Smooth muscle cell of the brain vasculature (primary cell): ENCODE measurements at regions not wholly inside any gene's neighbourhood (a gene's known extent, or its start where the extent isn't known, plus 50 kb on each side); places are given as distances from the start of the nearest gene placed in this dataset.
"Not testable (repeated sequence)": the region's sequence is repeated elsewhere in the genome, so short reads cannot be mapped to it uniquely, and the experiment has no call there.

ENCODE experiments used
- DNase-seq: peaks from one replicate; pipeline ENCODE4 v3.0.0-alpha.2; 2012; ENCODE audit warnings: low read depth, low spot score

DNA sequence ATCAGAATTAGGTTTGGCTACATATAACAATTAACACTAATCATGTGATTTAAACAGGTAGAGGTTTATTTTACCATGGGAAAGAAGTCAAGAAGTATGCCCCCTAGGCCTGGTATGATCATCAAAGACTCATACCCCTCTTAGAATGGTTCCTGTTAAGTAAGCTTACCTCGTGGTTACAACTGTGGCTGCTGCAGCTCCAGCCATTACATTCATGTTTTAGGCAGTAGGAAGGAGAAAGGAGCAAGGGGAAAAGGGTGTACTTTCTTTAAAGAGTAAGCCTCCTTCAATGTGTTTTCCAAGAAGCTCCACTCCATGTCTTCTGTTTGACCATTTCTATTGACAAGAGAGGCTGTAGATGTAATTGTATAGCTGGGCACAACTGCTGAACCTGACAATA is 94.9 kb upstream of the GATB start:
- DNase-seq = no peak

DNA sequence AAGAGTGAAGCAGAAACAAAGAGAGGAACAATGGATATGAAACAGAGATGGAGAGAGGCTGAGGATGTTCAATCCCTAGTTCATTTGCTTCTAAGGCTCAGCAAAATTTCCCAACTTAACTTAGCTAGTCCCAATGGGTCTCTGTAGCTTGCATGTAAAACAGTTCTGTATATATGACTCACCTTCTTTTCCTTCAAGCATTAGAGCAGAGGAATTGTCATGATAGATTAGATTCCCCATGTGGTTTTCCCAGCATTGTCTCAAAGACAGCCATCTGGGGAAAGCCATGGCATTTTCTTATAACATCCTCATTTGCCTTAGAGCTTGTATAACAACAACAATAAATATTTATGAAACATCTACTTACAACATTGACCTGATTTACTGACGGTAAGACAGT is 93.9 kb upstream of the GATB start:
- DNase-seq = no peak

DNA sequence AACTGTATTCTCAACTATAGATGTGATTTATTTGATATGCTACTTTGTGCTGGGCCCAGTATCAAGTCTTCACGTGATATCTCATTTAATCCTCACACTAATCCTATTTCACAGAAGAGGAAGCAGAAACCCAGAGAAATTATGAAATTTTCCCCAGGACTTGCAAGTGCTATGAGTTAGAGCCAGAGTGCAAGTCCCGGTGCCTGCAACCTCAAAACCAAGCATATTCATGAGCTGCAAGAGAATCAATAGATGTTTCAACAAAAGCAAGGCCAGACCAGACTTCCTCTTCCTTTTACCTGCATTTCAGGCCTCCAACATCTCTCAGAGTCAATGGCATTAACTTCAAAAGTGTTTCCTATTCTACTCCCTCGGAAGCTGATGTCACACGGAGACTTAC is 92.2 kb upstream of the GATB start:
- DNase-seq = no peak

DNA sequence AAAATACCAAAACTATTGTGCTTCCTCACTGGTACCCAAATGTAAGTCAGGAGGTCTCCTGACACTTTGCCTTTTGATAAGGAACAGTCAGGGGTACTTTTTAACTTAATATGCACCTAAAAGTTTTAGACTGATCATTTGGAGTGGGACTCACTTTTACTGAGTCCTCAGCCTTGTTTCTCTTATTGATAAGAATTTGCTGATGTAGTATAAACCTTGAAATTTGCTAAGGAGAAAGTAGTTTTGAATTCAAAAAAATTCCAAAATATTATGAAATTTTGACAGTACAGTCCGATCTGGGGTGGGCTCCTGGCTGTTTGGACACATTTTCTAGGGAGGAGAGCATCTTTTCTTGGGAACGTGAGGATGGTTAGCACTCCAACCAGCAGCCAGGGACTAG is 91.4 kb upstream of the GATB start:
- DNase-seq = no peak

DNA sequence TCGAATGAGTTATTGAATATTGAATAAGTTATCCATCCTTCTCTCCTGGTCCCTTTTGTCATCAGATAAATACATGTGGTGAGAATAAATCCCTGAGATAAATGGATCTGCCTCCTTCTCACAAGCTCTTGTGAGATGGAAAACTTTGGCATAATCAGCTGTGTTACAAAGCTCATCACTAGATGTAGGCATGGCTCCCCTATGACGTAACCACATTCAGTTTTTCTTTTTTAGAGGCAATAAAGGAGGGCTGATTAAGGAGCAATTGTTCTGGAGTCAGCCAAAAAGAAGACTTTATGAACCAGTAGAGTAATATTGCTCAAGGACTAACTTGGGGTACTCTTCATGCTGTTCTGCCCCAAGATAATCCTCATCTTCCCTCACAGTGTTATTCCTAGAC is 90.5 kb upstream of the GATB start:
- no peak for DNase-seq

DNA sequence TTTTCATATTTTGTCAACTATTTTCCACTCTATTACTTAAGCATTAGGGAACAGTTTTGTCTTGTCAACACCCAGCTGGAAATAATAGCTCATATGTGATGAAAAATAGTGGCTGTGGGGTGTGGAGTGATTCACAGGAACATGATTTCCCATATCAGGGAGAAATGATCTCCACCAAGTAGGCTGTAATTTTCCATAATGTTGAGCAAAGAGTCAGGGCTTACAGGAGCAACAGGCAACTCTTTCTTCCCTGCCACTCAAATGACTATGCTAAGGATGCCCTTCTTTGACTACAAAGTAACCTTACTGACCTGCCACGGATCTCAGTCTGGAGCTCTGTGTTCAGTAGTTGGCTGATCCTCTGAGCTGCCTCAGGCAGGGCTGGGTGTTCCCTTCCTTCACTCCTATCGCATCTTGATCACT is 90.0 kb upstream of the GATB start:
- DNase-seq = no peak

DNA sequence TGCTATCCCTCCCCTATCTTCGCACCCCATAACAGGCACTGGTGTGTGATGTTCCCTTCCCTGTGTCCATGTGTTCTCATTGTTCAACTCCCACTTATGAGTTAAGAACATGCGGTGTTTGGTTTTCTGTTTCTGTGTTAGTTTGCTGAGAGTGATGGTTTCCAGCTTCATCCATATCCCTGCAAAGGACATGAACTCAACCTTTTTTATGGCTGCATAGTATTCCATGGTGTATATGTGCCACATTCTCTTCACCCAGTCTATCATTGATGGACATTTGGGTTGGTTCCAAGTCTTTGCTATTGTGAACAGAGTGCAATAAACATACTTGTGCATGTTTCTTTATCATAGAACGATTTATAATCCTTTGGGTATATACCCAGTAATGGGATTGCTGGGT is 84.7 kb upstream of the GATB start:
- DNase-seq = not testable (repeated sequence)

DNA sequence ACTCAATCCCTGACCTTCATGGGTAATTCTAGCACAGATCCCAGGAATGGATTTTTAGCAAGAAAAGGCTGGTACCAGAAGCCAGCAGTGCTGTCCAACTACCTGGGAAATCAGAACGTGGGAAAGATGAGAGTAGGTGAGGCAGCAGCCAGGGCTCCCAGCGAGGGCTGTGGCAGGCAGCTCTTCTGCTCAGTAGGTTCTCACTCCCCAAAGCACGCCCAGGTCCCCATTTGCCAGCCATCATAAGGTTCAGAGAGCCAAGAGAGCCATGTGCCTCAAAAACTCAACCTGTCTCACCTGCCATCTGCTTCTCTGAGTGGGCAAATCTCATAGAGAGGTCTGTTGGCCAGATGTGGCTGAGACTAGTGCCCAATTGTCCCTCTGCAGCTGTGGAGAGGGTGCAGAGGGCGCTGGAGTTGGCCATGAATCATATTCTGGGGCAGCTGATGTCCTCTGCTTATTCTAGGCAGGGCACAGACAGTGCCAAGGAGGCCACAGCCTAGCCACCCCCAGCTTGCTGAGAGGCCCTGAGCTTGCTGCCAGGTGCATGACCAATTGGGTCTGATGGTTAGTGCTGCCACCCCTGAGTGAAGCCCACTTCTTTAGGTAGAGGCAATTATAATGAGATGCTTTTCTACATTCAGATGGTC is 81.7 kb upstream of the GATB start:
- DNase-seq = no peak

DNA sequence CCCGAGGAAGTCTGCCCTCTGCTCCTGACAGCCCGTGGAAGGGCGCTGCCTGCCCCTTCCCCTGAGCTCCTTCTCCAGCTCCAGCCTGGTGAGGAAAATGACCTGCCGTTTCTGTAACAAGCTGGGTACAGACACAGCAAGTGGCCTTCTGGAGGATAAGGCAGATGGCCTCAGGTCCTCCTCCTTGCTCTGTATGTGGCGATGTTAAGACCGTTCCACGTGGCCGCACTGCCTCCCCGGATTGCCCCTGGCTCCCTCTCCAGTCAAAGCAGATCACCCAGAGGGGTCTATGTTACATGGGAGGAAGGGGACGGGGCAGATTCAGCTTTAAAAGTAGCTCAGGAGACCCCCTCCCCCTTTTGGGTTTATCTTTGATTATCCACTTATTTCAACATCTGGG is 80.3 kb upstream of the GATB start:
- no peak for DNase-seq

DNA sequence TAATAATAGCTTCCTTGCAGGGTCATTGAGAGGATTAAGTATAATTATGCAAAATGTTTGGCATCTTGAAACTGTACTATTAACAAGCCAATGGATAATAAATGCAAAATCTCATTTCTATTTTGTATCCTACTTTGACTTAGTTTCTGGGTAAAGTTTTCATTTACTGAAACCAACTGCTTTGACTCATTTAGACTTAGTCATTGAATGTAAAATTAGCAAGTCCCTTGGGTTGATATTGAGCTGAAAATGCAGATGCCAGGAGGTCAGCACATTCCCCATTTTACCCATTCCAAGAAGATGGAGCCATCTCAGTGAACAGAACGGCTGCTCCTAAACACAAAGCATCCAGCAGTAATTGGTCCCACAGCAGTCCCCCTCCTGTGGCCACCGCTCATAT is 74.7 kb upstream of the GATB start:
- no peak for DNase-seq

DNA sequence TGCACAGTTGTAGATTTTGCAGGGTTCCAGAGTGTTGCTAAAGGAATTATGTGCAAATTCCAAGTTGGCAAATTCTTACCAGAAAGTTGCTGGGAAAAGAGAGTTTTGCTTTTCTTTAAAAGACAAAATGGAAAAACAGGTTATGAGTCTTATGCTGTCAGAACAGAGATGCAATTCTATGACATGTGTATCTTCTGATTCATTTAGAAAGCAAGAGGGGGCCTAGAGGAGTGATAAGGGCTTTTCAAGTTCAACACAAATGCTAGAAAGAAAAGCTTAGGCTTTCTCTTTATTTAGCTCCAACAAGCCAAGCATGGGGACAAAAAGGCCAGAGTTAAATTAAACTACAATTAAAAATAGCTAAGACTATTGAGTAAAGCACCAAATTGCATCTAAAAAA is 72.4 kb upstream of the GATB start:
- no peak for DNase-seq

DNA sequence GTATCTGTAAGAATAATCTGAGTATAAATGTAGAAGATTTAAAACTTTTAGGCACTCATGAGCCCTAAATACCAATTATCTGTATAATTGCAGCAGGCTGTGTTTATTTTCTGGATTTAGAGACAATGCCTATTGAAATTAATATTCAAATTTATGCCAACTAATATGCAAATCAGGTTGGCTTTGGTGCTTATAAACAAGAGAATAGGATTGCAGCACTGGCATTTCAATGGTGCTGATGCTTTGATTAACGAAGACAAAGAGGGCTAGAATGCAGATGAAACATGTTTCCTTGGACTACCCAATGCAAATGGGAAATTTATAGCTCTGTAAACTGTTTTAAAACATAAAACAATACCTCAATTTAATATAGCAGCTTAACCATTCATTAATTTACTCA is 70.7 kb upstream of the GATB start:
- no peak for DNase-seq

DNA sequence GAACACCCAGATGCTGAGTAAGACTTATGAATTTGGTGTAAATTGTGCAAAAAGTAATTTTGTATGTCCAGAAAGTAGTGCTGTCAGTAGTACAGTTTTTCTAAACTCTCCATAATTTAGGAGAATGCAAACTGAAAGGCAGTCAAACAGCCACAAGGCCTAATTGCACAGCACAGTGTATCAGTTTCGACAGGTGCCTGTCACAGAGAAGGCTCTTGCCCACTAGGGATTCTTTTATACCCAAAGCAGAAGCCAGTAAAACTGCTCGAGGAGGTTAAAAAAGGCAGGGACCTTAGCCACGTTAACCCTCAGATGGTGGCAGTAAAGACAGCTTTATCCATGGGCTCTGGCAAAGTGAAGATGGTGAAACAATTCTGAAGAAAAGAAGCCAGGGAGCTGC is 69.4 kb upstream of the GATB start:
- DNase-seq = no peak

DNA sequence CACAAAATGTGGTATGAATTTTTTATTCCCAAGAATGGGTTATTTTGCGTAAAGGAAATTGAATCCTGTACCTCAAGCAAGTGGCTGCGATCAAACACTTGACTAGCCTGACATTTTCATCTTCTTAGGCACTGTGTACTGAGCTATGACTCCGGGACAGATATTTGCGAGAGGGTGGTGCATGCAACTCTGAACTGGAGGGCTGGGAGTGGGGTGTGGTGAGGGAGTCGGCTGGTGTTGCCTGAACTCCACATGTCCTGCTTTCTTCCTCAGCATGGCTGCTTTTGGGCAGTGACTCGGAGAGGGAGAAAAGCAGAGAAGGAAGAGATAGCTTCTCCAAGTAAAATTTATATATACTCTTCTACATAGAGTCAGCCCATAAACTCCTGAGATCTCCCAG is 68.5 kb upstream of the GATB start:
- no peak for DNase-seq

DNA sequence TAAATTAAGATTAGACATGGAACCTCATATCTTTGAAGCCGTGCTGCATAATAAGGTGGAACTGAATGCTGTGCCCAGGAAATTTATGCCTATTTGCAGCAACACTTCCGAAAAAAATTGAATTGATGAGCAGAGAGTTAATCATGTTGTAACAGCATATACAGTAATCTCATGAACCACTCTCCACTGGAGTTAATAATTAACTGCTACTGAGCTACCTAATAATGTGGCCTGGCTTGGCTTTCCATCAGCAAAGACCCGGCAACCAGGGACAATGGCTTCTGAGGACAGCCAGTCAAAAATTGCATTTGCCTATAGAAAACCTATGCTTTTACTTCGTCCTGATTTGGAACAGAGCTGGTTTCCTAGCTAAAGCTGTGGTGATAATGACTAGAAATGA is 63.8 kb upstream of the GATB start:
- no peak for DNase-seq

DNA sequence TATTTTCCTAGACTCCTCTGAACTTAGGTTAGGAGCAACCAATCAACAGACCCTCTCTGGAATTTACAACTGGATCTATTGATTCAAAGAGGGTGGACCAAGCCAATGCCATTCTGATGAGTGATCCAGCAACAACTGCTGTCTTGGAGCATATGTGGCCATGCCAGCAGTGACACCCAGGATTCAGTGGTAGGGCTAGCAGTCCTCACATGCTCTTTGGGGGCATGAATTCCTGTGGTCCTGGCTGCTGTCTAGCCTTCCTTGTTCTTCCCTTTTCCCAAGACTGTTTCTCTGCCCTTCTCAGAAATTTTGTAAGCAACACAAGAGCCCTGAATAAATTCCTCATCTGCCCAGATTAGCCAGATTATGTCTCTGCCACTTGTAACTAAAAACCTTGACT is 61.5 kb upstream of the GATB start:
- DNase-seq = no peak

DNA sequence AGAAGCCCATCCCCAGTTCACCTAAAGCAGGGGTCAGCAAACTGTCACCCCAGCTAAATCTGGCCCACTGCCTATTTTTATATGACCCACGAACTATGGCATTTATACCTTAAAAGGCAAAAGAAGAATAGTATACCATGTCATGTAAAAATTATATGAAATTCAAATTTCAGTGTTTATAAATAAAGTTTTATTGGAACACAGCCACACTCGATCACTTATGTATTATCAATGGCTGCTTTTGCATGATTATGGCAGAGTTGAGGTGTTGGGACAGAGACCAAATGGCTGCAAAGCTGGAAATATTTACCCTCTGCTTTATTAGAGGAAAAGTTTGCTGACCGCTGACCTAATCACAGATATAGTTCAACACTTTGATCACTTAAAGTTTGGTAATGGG is 59.2 kb upstream of the GATB start:
- DNase-seq = no peak

DNA sequence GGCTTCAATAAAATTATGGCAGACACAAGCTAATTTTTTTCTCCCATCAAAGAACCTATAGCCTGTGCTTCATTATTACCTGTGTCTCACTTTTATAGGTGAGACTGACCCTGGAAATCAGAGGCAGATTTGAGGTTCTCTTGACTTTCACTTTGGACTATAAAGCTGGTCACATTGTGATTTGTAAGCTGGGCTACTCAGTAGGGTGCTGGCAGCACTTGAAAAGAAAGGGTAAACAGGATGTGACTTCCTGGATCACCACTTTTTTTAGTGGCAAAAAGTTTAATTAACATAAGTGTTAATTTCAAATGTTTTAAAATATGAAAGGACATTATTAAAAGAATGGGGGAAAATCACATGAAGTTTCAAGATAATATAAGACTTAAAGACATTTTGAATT is 50.6 kb upstream of the GATB start:
- no peak for DNase-seq
